Skeletal muscle satellite cell (primary cell): ENCODE measurements at regions not wholly inside any gene's neighbourhood (a gene's known extent, or its start where the extent isn't known, plus 50 kb on each side); places are given as distances from the start of the nearest gene placed in this dataset.

Experiments
- H3K27me3 ChIP-seq: 2 replicates; pipeline ENCODE4 v1.7.0; 2013; ENCODE audit warnings: low read length; ENCODE audit not compliant: control insufficient read depth, insufficient read depth
- H3K36me3 ChIP-seq: 2 replicates; pipeline ENCODE4 v1.7.0; 2013; ENCODE audit warnings: mild to moderate bottlenecking, control low read depth, low read length; ENCODE audit not compliant: insufficient read depth
- H3K4me1 ChIP-seq: 2 replicates; pipeline ENCODE4 v1.7.0; 2013; ENCODE audit warnings: low read length; ENCODE audit not compliant: control insufficient read depth, insufficient read depth
- H3K4me2 ChIP-seq: 2 replicates; pipeline ENCODE4 v1.7.0; 2013; ENCODE audit warnings: mild to moderate bottlenecking, low read length
- H3K4me3 ChIP-seq: 2 replicates; pipeline ENCODE4 v1.7.0; 2013; ENCODE audit warnings: low read length
- H3K9ac ChIP-seq: 2 replicates; pipeline ENCODE4 v1.7.0; 2013; ENCODE audit warnings: mild to moderate bottlenecking, low read depth, low read length, moderate library complexity
- H3K9me3 ChIP-seq: replicated peaks from 2 replicates; pipeline ENCODE4 v1.7.0; 2013; ENCODE audit warnings: mild to moderate bottlenecking, control low read depth, low read length

DNA sequence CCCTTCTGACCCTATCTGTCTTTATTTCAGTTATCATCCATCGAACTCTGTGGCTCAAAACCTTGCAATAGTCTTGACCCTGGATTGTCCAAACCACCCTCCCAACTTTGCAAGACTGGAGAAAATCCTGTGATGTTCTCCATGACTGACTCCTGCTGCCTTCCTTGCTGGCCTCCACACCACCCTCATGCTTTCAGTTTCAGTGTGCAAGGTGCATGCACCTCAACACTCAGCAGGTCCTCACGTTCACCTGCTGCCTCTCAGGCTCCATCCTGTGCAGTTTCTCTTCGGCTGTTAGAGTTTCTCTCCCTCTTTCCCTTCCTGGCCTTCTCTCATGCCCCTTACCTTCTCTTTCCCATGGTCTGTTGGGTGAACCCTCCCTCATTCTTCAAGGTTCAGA is 59.4 kb upstream of the ASIC2 start:
- H3K27me3 ChIP-seq, result no peaks in the 10 kb centered on the region
- H3K9me3 ChIP-seq, result no peaks in the 10 kb centered on the region
- H3K4me1 ChIP-seq, result no peaks in the 10 kb centered on the region
- H3K9ac ChIP-seq, result no peak overlapping the region
- no peaks in the 10 kb centered on the region for H3K36me3 ChIP-seq
- no peak overlapping the region for H3K4me2 ChIP-seq
- no peak overlapping the region for H3K4me3 ChIP-seq

- Histone ChIP-seq H3K4me2 (no peak overlapping the region), H3K4me1 (no peaks in the 10 kb centered on the region), H3K4me3 (no peak overlapping the region), H3K36me3 (no peaks in the 10 kb centered on the region), H3K9ac (no peak overlapping the region), H3K9me3 (no peaks in the 10 kb centered on the region), H3K27me3 (no peaks in the 10 kb centered on the region)
These were observed 63.2 kb upstream of the ASIC2 start for GRCh38 chr17:33356266-33356665.

- Histone ChIP-seq H3K4me1 (no peaks in the 10 kb centered on the region), H3K27me3 (no peaks in the 10 kb centered on the region), H3K9ac (no peak overlapping the region), H3K4me3 (no peak overlapping the region), H3K9me3 (no peaks in the 10 kb centered on the region), H3K4me2 (no peak overlapping the region), H3K36me3 (no peaks in the 10 kb centered on the region)
These were observed 70.4 kb upstream of the ASIC2 start for GRCh38 chr17:33363475-33363874.

DNA sequence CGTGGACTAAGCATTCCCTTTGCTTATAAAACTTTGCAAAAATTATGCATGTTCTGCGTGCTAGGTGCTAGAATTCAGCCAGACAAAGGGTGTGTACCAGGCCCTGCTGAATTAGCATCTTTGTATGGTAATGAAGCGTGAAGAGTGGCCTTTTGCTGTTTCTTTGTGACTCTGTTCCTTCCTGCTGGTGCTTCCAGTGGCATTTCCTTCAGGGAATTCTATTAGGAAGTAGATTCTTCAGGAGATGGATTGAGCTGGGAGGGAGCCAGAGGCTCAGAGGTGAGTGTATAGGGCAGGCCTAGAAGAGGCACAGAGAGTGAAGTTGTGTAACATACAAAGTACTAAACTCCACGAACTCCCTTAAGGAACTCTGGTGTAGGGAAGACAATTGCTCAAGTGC is 73.9 kb upstream of the ASIC2 start:
- H3K9ac ChIP-seq, result no peak overlapping the region
- no peaks in the 10 kb centered on the region for H3K4me1 ChIP-seq
- no peaks in the 10 kb centered on the region for H3K9me3 ChIP-seq
- no peak overlapping the region for H3K4me2 ChIP-seq
- H3K27me3 ChIP-seq, result no peaks in the 10 kb centered on the region
- H3K4me3 ChIP-seq, result no peak overlapping the region
- H3K36me3 ChIP-seq, result no peaks in the 10 kb centered on the region

DNA sequence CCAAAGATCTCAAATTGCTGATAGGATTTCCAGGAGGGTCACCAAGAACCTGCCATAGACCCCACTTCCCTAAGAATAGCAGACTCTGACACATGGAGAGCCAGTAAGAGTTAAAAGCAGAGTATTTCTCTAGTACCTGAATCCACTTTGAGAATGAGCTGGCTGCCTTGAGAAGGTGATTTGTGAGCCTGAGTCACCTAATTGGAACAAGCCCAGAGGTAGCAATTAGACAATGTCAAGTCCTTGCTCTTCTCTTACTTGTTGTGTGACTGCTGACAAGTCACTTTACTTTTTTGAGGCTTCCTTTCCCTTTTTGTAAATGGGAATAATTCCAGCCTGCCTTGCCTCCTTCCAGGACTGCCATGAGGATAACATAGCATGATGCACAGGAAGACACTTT is 76.1 kb upstream of the ASIC2 start:
- Histone ChIP-seq H3K4me3 (no peak overlapping the region), H3K4me1 (no peaks in the 10 kb centered on the region), H3K36me3 (no peaks in the 10 kb centered on the region), H3K9ac (no peak overlapping the region), H3K9me3 (no peaks in the 10 kb centered on the region), H3K4me2 (no peak overlapping the region), H3K27me3 (no peaks in the 10 kb centered on the region)

GRCh38 chr17:33369876-33370275 is 76.8 kb upstream of the ASIC2 start:
- H3K27me3 ChIP-seq, result no peaks in the 10 kb centered on the region
- no peaks in the 10 kb centered on the region for H3K9me3 ChIP-seq
- no peaks in the 10 kb centered on the region for H3K4me1 ChIP-seq
- H3K4me2 ChIP-seq, result no peak overlapping the region
- H3K36me3 ChIP-seq, result no peaks in the 10 kb centered on the region
- no peak overlapping the region for H3K4me3 ChIP-seq
- H3K9ac ChIP-seq, result no peak overlapping the region

- Histone ChIP-seq H3K9me3 (no peaks in the 10 kb centered on the region), H3K27me3 (no peaks in the 10 kb centered on the region), H3K9ac (no peak overlapping the region), H3K4me3 (no peak overlapping the region), H3K4me1 (no peaks in the 10 kb centered on the region), H3K36me3 (no peaks in the 10 kb centered on the region), H3K4me2 (no peak overlapping the region)
These were observed 77.3 kb upstream of the ASIC2 start for GRCh38 chr17:33370401-33370800.

DNA sequence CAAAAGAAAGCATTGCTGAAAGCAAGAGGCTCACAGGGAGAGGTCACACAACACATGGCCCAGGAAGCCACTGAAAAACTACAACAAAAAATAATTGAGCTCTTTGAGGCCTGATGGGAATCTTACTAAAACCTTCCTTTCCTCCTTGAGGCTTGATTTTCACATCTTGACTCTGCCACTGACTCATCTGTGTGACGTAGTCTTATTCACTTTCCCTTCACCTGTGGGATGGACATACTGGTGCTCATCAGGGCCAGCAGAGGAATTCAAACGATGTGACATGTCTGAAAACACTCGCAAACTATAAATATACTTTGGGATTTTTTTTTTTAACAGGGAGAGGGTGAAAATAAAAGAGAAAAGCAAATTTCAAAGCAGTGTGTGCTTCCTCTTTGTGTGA is 78.3 kb upstream of the ASIC2 start:
- H3K4me1 ChIP-seq, result no peaks in the 10 kb centered on the region
- no peaks in the 10 kb centered on the region for H3K36me3 ChIP-seq
- no peak overlapping the region for H3K4me2 ChIP-seq
- no peak overlapping the region for H3K4me3 ChIP-seq
- H3K9me3 ChIP-seq, result no peaks in the 10 kb centered on the region
- H3K27me3 ChIP-seq, result no peaks in the 10 kb centered on the region
- H3K9ac ChIP-seq, result no peak overlapping the region

DNA sequence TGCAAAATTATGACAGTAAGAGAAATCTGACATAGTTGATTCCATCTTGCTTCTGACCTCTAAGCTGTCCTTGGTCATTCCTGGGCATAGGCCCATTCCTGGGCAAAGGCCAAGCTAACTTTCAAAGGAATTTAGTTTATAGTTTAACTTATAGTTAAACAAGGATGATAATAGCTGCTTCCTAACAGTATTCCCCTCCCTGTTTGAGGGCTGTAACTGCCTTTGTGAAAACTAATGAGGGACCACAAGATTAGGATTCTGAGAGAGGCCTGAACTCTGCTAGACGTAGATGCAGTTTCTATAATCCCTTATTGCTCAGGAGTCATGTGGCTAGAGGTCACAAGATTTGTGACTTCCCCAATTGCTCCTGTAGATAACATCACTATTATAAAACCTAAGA is 80.2 kb upstream of the ASIC2 start:
- H3K4me1 ChIP-seq, result no peaks in the 10 kb centered on the region
- H3K36me3 ChIP-seq, result no peaks in the 10 kb centered on the region
- no peak overlapping the region for H3K4me3 ChIP-seq
- no peaks in the 10 kb centered on the region for H3K9me3 ChIP-seq
- no peak overlapping the region for H3K4me2 ChIP-seq
- H3K9ac ChIP-seq, result no peak overlapping the region
- no peaks in the 10 kb centered on the region for H3K27me3 ChIP-seq

DNA sequence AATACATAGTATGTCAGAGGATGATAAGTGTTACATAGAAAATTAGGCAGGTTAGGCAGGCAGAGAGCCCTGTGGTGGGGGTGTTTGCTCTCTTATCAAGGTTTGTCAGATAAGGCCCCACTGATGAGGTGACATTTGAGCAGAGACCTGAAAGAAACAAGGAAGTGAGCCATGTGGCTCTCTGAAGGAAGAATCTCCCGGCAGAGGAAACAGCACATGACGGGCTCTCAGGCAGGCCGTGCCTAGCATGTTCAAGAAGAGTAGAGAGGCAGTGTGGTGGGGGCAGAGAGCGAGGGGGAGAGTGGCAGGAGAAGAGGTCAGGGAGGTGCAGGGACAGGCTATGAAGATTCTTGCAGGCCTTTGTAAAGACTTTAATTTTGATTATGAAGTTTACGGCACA is 82.0 kb upstream of the ASIC2 start:
- no peaks in the 10 kb centered on the region for H3K36me3 ChIP-seq
- no peak overlapping the region for H3K4me2 ChIP-seq
- H3K4me3 ChIP-seq, result no peak overlapping the region
- H3K4me1 ChIP-seq, result no peaks in the 10 kb centered on the region
- H3K27me3 ChIP-seq, result no peaks in the 10 kb centered on the region
- H3K9me3 ChIP-seq, result no peaks in the 10 kb centered on the region
- H3K9ac ChIP-seq, result no peak overlapping the region

GRCh38 chr17:33375783-33376182 is 82.7 kb upstream of the ASIC2 start:
- Histone ChIP-seq H3K27me3 (peaks cover under 1% of the 10 kb centered on the region), H3K4me2 (no peak overlapping the region), H3K9ac (no peak overlapping the region), H3K36me3 (no peaks in the 10 kb centered on the region), H3K4me3 (no peak overlapping the region), H3K9me3 (no peaks in the 10 kb centered on the region), H3K4me1 (no peaks in the 10 kb centered on the region)

DNA sequence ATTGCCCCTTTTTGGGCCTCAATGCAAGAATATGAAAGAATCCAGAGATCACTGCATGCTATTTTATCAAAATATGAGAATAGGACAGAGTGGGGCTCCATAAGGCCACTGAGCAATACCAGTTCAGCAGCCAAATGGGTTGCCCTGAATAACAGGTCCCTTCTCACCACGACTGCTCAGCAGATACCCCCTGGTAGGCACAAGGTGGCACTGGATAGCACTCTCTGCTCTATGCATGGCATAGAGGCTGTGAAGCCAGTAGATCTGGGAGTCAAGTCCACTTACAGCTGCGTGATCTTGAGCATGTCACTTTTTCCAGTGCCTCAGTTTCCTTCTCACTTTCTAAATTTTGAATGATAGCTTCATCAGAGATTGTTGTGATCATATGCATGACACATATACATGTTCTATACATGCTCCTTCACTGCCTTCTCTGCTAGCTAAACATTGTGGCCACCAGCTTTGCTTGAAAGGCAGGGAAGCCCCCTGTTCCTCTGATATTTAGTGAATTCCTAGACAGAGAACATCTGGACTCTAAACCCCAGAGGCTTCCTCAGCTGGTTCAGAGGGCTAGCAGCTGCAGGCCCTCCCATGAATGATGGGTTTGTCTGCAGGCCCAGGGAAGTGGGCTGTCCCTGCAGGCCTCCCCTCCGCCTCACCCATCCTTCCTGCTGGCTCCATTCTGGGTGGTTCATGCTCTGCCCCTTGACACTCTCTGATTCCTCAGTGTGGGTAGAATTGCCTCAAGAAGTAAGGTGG is 84.9 kb upstream of the ASIC2 start:
- Histone ChIP-seq H3K9ac (no peak overlapping the region), H3K4me2 (no peak overlapping the region), H3K36me3 (no peaks in the 10 kb centered on the region), H3K27me3 (peaks cover 4% of the 10 kb centered on the region), H3K4me1 (no peaks in the 10 kb centered on the region), H3K9me3 (no peaks in the 10 kb centered on the region), H3K4me3 (no peak overlapping the region)
